NCI-H1694 treated with DMSO at 0.1 percent for 48 hours (cell line): ENCODE measurements at regions not wholly inside any gene's neighbourhood (a gene's known extent, or its start where the extent isn't known, plus 50 kb on each side); places are given as distances from the start of the nearest gene placed in this dataset.

Source experiments
- DNase-seq: peaks from one replicate; lab custom pipeline; 2025; lab: John Stamatoyannopoulos, UW

- DNase-seq: no peak
Measured at GRCh38 chr9:135030566-135031226, 56.8 kb upstream of the OLFM1 start.

DNA sequence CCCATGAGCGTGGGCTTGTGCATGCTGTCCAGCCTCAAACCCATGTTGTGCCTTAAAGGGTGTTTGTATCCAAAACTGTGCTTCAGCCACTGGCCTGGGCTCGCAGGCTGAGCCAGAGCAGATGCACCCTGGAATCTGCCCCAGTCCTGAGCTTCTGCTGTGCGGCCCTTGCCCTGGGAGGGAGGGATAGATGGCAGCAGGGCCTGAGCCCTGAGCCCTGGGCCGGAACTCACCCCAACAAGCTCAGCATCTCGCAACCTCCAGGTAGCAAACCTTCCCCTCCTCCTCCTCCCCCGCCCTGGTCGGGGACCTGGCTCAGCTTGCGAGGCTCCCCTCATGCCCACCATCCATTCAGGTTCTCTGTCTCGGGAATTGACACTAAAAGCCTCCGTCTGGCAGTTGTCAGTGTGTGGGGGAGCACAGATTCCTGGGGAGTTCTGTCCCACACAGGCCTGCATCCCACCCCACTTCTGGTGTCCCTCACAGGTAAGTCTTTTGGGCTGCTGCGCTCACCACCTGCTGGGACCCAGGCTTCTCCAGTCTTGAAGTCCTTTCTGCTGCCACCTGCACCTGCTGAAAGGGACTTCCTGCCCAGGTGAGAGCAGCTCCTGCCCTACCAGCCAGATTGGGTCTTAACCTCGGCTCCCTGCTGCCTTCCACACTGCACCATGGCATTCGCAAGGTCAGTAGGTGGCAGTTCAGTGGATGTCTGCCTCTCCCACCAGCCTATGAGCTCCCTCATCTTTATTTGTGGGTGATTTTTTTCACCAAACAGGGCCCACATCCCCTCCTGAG, 55.2 kb upstream of the OLFM1 start:
- DNase-seq: no peak

GRCh38 chr9:135032868-135033460, 54.5 kb upstream of the OLFM1 start:
- DNase-seq: no peak

- no peak for DNase-seq
Measured at GRCh38 chr9:135033487-135033886, 54.0 kb upstream of the OLFM1 start.

- no peak for DNase-seq
Measured at GRCh38 chr9:135034106-135034505, 53.4 kb upstream of the OLFM1 start.

- no peak for DNase-seq
Measured at GRCh38 chr9:135035781-135036760, 51.4 kb upstream of the OLFM1 start.

GRCh38 chr9:135036861-135037465, 50.5 kb upstream of the OLFM1 start:
- DNase-seq: no peak

DNA sequence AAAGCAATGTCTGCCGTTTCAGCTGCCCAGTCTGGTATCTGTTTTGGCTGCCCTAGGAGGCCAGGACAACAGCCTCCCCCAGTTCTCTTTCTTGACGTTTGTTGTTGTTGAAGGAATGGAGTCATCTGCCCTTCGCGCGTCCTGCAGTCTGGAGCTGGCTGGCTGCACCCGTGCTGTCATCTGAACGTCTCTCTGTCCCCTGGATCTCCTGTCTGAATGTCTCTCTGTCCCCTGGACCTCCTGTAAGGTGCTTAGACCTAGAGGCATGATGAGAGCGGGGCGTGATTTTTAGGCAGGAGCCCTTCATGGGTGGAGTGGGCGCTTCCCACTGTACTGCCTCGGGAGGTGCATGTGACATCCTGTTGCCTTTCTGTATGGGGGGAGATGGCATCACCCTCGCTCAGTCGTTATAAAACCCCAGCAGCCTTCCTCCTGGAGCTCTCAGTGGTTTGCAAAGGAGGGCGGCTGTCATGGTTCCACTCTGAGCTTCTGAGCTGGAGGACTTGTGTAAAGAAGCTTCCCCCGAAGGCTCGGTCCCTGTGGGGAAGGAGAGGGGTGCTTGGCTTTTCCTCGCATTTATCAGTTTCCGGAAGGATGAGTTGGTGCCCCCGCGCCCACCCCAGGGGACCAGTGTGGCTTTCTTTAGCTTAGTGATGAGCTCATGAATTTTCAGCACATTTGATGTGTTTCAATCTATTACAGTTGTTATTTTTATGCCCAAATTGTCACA, 49.8 kb upstream of the OLFM1 start:
- DNase-seq: no peak
